ENCODE measurements at regions not wholly inside any gene's neighbourhood (a gene's known extent, or its start where the extent isn't known, plus 50 kb on each side); places are given as distances from the start of the nearest gene placed in this dataset.

- no peak for DNase-seq (ENCODE audit: low read depth)
These were observed 300.8 kb upstream of the STXBP5 start for GRCh38 chr6:146903451-146903850.

DNA sequence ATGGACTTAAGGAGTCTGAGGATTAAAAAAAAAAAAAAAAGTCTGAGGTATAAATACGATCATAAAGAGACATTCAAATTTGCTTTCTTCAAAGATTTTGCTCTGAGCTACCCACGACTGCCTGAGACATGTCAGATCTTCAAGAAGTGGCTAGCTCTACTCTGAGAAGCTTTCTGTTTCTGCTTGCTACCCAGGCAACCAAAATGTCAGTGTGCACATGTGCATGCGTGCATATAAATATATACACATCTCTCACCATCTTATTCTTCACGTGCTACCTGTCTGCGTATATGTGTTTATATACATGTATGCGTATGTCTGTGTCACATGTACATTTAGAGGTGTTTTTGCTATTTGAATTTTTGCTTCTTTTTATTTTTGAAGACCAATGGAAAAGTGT, 299.6 kb upstream of the STXBP5 start:
- peak; percentile 39 for DNase-seq (ENCODE audit: low read depth)

DNA sequence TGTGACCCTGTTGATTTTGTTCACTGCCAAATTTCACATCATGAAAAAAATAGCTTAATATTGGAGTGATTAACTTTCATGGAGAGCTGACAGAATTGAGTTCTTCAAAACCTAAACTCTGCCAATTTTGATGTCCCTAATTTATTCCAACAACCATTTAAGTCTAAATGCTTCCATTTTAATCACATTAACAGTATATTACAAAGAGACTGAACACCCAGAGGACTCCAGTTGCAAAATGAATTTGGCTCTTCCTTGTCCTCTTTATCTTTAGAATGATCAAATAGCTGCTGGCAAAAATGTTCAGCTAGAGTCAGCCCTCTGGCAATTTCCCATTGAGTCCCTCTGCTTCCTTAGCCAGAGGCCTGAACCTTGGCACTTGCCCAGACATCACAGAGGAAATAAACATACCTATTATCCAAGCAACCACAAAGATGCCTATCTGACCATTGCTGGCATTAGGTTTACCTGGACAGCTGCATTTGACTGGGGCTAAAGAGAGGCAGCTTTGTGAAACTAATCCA, 299.0 kb upstream of the STXBP5 start:
- DNase-seq (ENCODE audit: low read depth), result peak; percentile 100

GRCh38 chr6:146908786-146909185, 295.4 kb upstream of the STXBP5 start:
- DNase-seq (ENCODE audit: low read depth), result no peak

DNA sequence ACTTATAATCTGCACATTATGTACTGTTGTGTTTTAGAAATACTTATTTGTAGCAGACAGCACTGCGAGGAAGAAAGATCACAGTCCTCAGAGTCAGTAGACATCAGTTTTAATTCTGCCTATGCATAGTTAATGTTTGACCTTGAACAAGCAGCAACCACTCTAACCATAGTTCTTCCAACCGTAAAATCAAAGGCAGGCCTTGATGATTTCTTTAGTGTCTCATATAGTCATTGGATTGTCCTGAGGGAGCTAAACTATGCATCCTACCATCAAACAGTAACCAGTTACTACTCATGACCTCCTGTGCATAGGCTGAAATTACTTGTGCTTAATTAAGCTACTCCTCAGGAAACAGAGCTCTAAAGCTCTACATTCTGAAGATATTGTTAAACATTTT, 294.8 kb upstream of the STXBP5 start:
- DNase-seq (ENCODE audit: low read depth), result no peak

DNA sequence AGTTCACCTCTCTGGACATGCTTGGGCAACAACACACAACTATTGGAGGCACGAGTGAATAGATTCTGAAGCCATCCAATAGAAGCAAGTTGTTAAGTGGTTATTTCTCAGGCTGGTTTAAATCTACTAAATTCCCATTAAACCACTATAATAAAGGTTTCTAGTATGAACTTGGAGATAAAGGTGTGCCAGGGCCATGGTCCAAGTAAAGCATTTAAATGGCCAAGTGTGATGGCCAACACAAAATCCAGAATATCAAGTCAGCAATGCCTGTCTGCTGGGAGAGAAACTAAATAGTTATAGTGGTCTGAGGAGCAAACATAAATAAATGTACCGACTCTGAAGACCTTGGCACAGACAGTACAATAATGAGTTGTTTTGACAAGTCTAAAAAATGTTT, 294.3 kb upstream of the STXBP5 start:
- peak; percentile 11 for DNase-seq (ENCODE audit: low read depth)

DNA sequence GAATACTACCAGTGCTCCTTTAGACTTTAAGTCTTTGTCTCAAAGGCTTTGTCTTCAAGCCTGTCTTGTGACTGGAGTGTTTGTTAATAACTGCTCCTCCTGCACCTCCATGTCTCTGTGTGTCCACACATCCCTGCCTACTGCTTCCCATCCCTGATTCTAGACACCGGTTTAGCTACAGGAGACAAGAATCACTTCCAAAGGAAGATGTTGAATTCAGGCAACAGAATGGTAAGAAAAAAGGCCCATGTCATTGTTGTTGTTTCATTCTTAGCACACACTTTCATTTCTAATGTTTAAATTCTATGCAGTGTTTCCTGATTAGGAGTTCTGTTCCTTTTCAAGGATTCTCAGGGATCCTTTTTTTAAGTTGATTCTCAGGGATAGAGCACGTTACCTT, 293.6 kb upstream of the STXBP5 start:
- DNase-seq (ENCODE audit: low read depth), result peak; percentile 4

DNA sequence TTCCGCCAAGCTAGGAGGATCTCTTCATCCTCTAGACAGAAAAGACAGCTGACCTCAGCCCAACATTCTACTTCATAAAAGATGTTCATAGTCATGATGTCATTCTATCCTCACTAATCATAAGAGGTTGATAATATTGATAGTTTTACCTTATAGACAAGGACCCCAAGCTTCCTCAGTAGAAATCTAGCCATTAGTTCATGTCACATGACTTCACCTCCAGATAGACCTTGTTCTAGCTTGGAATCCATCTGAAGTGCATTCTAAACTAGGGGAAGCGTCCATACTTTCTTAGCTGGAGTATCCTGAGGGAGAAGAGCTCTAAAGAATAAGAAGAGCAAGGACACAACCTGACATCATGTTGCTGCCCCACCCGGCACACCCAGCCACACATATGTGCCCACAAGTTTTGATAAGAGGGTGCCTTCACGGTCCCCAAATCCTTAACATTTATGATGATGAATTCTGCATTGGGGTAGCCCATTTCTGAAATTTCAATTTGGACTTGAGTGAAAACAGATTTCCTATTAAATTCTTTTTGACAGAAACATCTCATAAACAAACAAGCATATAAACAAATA, 292.5 kb upstream of the STXBP5 start:
- no peak for DNase-seq (ENCODE audit: low read depth)

DNA sequence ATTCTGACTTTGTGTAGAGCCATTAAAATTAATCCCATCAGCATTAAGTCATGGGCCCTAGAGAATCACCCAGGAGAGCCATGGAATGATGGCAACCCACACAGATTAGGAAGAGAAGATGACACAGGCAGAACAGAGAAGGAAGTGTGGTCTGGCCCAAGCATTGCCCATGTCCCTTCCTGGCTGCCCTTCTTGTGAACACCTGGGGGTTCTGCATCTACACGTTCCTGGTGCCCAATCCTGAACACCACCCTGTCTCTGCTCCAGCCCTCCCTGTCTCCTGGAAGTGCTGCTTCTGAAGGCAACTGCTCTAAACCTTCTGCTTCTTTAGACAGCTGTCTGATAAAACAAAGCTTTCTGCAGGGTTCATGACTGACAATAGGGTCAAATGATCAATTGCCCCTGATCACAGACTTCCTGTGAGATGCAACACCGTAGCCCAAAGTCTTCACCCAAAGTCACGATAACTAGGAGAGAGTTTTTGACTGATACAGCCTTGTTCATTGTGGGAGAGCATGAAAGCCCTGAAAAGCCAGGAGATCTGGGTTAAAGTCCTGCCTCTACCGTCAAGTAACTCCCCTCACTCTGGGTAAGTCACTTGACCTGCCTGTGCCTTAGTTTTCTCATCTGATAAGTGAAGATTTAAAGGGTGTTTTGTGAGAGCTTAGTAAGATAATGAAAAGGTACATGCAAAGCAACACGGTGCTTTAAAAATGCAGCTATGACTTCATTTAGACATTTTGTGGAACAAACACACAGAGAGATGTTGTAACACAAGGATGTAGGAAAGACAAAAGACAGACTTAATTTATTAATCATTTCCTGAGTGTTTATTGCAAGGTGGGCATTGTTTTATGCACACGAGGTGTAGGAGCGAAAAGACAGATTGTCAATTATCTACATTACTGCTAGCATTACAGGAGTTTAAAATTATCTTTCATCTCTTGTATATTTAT, 291.2 kb upstream of the STXBP5 start:
- peak; percentile 17 for DNase-seq (ENCODE audit: low read depth)

DNA sequence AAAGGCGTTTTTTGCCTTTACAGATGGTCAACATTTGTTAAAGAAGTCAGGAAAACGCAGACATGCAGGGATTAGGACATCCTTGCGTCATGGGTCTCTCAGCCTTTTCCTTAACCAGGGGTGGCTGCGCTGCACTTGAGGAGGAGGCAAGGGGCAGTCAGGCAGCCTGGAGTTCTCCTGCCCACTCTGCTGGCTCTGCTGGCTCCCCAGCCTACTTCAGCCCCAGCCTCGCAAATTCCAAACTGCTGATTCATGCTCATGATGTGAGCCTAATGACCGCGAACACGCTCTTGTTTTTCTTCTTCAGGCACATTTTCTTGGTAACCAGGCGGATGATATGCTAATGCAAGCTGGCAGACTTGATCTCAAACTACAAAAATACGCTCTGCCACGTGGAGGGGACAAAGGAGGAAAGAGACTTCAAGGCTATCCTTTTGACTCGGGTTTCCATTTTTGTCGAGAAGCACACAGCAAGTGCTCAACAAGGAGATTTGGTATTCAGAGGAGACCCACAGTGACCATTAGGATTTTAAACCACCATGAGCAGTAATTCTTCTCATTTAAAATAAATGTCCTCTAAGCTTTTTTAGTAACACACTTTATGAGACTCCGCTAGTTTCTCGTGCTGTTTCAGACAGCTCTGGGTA, 290.3 kb upstream of the STXBP5 start:
- peak; percentile 100 for DNase-seq (ENCODE audit: low read depth)

GRCh38 chr6:146914489-146915483, 289.4 kb upstream of the STXBP5 start:
- DNase-seq (ENCODE audit: low read depth), result peak; percentile 99

GRCh38 chr6:146915671-146916127, 288.5 kb upstream of the STXBP5 start:
- peak; percentile 79 for DNase-seq (ENCODE audit: low read depth)

DNA sequence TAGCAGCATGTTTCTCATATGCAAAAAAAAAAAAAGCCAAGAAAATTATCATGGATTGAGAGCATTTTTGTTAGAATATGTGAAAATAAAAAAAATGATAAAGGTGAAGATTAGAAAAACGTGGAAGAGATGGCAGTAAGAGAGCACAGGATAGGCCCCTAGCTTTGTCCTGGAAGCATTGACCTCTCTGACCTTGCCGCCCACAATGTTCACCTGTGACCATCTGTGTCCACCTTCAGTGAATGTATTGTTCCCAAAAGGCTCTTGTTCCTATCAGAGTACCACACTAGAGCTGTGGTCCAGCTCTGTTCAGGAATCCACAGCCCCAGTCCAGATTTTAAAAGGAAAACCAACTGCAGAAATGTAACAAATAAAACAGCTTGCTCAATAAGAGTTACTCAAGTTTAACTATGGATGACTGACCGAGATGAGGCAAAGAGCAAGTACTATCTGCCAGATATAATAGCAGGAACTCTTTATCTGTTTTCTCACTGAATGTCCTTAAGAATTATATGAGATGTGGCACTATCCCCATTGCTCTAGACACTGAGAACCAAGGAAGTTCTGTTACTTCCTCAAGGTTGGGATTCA, 287.7 kb upstream of the STXBP5 start:
- peak; percentile 9 for DNase-seq (ENCODE audit: low read depth)

DNA sequence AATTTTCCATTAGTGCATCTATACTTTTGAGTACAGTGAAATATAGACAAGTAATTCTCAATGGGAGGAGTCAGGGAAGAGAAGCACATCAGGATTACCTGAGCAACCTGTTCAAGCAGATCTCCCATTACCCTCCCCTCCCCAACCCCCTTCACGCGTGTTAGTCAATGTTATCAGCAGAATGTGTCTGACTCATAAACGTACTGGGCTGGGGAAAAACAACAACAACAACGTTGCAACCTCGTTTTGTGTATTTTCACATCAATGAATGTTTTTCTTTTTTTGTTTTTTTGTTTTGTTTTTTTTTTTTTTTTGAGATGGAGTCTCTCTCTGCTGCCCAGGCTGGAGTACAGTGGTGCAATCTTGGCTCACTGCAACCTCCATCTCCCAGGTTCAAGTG, 287.0 kb upstream of the STXBP5 start:
- DNase-seq (ENCODE audit: low read depth), result no peak

DNA sequence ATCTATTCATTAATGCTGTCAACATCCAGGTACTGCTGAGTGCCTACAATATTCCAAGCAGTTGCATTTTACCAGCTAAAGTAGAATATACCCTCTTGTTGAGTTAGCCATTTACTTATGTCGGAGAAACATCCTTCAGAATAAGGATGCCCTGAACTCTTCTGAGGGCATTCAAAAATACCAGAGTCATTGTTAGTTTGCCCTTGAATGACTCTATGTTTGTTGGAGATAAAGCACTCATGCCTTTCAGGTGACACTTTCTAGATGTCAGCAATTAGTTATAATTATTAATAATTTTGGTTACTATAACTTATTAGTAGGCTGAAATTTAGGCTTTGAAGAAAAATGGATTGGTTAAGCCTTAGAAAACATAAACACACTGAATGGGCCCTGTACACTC, 286.2 kb upstream of the STXBP5 start:
- DNase-seq (ENCODE audit: low read depth), result no peak

- DNase-seq (ENCODE audit: low read depth), result no peak
These were observed 285.2 kb upstream of the STXBP5 start for GRCh38 chr6:146919017-146919416.

DNA sequence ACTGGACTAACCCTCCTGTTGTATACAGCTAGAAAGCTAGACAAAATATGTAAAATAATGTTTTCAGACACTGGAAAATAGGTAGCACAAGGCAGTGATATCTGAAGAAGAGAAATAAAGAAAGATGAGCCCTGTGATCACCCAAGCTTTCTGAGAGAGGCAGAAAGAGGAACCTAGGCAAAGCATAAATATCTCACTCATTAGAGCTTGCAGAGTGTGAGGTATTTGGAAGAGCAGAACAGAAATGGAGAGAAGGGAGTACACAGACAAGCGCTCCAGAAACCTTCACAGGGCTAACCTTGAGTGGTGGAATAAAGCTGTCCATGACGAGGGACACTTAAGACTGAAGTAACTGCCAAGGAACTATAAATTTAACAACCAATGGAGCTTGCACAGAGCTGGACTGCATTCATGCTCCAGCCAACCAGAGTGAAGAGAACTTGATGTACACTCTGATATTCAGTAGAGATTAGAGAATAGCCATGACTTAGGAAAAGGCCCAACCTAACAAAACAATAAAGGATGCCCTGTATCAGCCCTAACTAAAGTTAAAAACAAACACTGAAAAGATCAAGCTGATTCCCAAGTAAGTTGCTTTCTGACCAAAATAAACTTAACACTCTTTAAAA, 280.9 kb upstream of the STXBP5 start:
- no peak for DNase-seq (ENCODE audit: low read depth)

GRCh38 chr6:146925846-146926245, 278.4 kb upstream of the STXBP5 start:
- no peak for DNase-seq (ENCODE audit: low read depth)

- no peak for DNase-seq (ENCODE audit: low read depth)
These were observed 275.7 kb upstream of the STXBP5 start for GRCh38 chr6:146928503-146928902.

DNA sequence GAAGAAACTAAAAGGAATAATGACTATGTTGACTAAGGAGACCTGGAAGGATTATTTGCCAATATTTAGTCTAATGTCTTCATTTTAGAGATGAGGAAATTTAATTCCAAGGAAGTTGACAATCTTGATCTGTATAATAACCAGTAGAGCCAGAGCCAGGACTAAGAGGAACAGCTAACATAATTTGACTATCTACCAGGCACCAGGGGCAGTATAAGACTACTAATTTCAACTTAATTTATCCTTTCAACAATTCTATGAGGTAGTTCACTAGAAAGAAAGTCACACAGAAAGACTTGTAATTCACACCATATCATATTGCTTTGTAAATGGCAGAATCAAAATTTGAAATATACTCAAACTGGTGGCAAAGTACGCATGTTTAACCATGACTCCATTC, 273.0 kb upstream of the STXBP5 start:
- DNase-seq (ENCODE audit: low read depth), result no peak
